Ishikawa (cell line): ENCODE measurements at regions not wholly inside any gene's neighbourhood (a gene's known extent, or its start where the extent isn't known, plus 50 kb on each side); places are given as distances from the start of the nearest gene placed in this dataset.

Experiments used
- CEBPB ChIP-seq: IDR thresholded peaks from 2 replicates; pipeline ENCODE4 v1.6.1; 2012
- CREB1 ChIP-seq: IDR thresholded peaks from 2 replicates; pipeline ENCODE4 v1.6.1; 2012; ENCODE audit warnings: low read depth
- EGR1 ChIP-seq: IDR thresholded peaks from 2 replicates; pipeline ENCODE4 v1.6.1; 2012
- EP300 ChIP-seq: IDR thresholded peaks from 2 replicates; pipeline ENCODE4 v1.6.1; 2012; ENCODE audit warnings: borderline replicate concordance
- FOXM1 ChIP-seq: IDR thresholded peaks from 2 replicates; pipeline ENCODE4 v1.6.1; 2012; ENCODE audit warnings: low read depth, borderline replicate concordance
- MAX ChIP-seq: IDR thresholded peaks from 2 replicates; pipeline ENCODE4 v1.6.1; 2012
- NFIC ChIP-seq: IDR thresholded peaks from 2 replicates; pipeline ENCODE4 v1.6.1; 2012
- RAD21 ChIP-seq: IDR thresholded peaks from 2 replicates; pipeline ENCODE4 v1.6.1; 2012; ENCODE audit warnings: low read depth
- REST ChIP-seq: IDR thresholded peaks from 2 replicates; pipeline ENCODE4 v1.6.1; 2012; ENCODE audit warnings: low read depth, mild to moderate bottlenecking
- TAF1 ChIP-seq: IDR thresholded peaks from 2 replicates; pipeline ENCODE4 v1.6.1; 2012; ENCODE audit warnings: low read depth, mild to moderate bottlenecking
- TCF12 ChIP-seq: IDR thresholded peaks from 2 replicates; pipeline ENCODE4 v1.6.1; 2012; ENCODE audit warnings: low read depth
- TEAD4 ChIP-seq: IDR thresholded peaks from 2 replicates; pipeline ENCODE4 v1.6.1; 2012
- USF1 ChIP-seq: IDR thresholded peaks from 2 replicates; pipeline ENCODE4 v1.6.1; 2012
- YY1 ChIP-seq: IDR thresholded peaks from 2 replicates; pipeline ENCODE4 v1.6.1; 2012; ENCODE audit warnings: low read depth
- ZBTB7A ChIP-seq: IDR thresholded peaks from 2 replicates; pipeline ENCODE4 v1.6.1; 2012; ENCODE audit warnings: low read depth

GRCh38 chr22:23452231-23453010 lies 127.7 kb downstream of the IGLL1 start:
- no peak for TF ChIP-seq EGR1
- TF ChIP-seq MAX, result no peak
- TF ChIP-seq ZBTB7A, result no peak
- TF ChIP-seq USF1, result no peak
- no peak for TF ChIP-seq REST
- no peak for TF ChIP-seq TEAD4
- TF ChIP-seq TCF12, result no peak
- TF ChIP-seq NFIC, result no peak

- TF ChIP-seq MAX, result no peak
- no peak for TF ChIP-seq USF1
- TF ChIP-seq ZBTB7A, result no peak
- TF ChIP-seq RAD21, result no peak
- TF ChIP-seq CEBPB, result no peak
- TF ChIP-seq EGR1, result no peak
Measured at GRCh38 chr22:23450434-23450795, 129.7 kb downstream of the IGLL1 start.

GRCh38 chr22:23446796-23447350 lies 133.2 kb downstream of the IGLL1 start:
- TF ChIP-seq RAD21, result no peak
- TF ChIP-seq ZBTB7A, result no peak
- no peak for TF ChIP-seq USF1
- no peak for TF ChIP-seq TEAD4
- TF ChIP-seq REST, result no peak

- TF ChIP-seq CEBPB, result no peak
- no peak for TF ChIP-seq USF1
- no peak for TF ChIP-seq ZBTB7A
- TF ChIP-seq TEAD4, result no peak
- no peak for TF ChIP-seq RAD21
- no peak for TF ChIP-seq EP300
- no peak for TF ChIP-seq YY1
- no peak for TF ChIP-seq TCF12
- TF ChIP-seq NFIC, result no peak
- no peak for TF ChIP-seq EGR1
- TF ChIP-seq FOXM1, result no peak
- TF ChIP-seq REST, result no peak
- TF ChIP-seq TAF1, result no peak
- TF ChIP-seq MAX, result no peak
- TF ChIP-seq CREB1, result no peak
Measured at GRCh38 chr22:23438216-23438615, 141.9 kb downstream of the IGLL1 start.
